GM21825 (cell line): ENCODE measurements at regions not wholly inside any gene's neighbourhood (a gene's known extent, or its start where the extent isn't known, plus 50 kb on each side); places are given as distances from the start of the nearest gene placed in this dataset.

ENCODE experiments used
- ATAC-seq: cut with Tn5 transposase; IDR thresholded peaks from one replicate; pipeline ENCODE4 v1.9.1; 2021; ENCODE audit warnings: mild to moderate bottlenecking, moderate library complexity; ENCODE audit not compliant: unreplicated experiment

- no peak for ATAC-seq
These were observed 453.3 kb upstream of the TENM4 start for GRCh38 chr11:79894111-79894510.

GRCh38 chr11:79890272-79890671 is 449.4 kb upstream of the TENM4 start:
- no peak for ATAC-seq

GRCh38 chr11:79864882-79865281 is 424.1 kb upstream of the TENM4 start:
- ATAC-seq: no peak

- ATAC-seq: no peak
These were observed 419.5 kb upstream of the TENM4 start for GRCh38 chr11:79860336-79860735.

- no peak for ATAC-seq
These were observed 416.8 kb upstream of the TENM4 start for GRCh38 chr11:79857377-79858214.

- no peak for ATAC-seq
These were observed 411.3 kb upstream of the TENM4 start for GRCh38 chr11:79852176-79852575.

- ATAC-seq: no peak
These were observed 404.3 kb upstream of the TENM4 start for GRCh38 chr11:79845002-79845709.

GRCh38 chr11:79834015-79834414 is 393.2 kb upstream of the TENM4 start:
- no peak for ATAC-seq

GRCh38 chr11:79830446-79830845 is 389.6 kb upstream of the TENM4 start:
- ATAC-seq: no peak

GRCh38 chr11:79829891-79830290 is 389.1 kb upstream of the TENM4 start:
- no peak for ATAC-seq

- no peak for ATAC-seq
These were observed 381.9 kb upstream of the TENM4 start for GRCh38 chr11:79822766-79823165.

GRCh38 chr11:79813551-79813950 is 372.7 kb upstream of the TENM4 start:
- ATAC-seq: no peak

GRCh38 chr11:79809487-79809886 is 368.7 kb upstream of the TENM4 start:
- no peak for ATAC-seq

- no peak for ATAC-seq
These were observed 366.7 kb upstream of the TENM4 start for GRCh38 chr11:79807506-79807905.

- ATAC-seq: no peak
These were observed 355.9 kb upstream of the TENM4 start for GRCh38 chr11:79796704-79797103.

- no peak for ATAC-seq
These were observed 353.9 kb upstream of the TENM4 start for GRCh38 chr11:79794484-79795393.

GRCh38 chr11:79794057-79794456 is 353.2 kb upstream of the TENM4 start:
- ATAC-seq: no peak

GRCh38 chr11:79786961-79787360 is 346.1 kb upstream of the TENM4 start:
- no peak for ATAC-seq

- ATAC-seq: no peak
These were observed 343.0 kb upstream of the TENM4 start for GRCh38 chr11:79783833-79784232.

- no peak for ATAC-seq
These were observed 327.5 kb upstream of the TENM4 start for GRCh38 chr11:79768343-79768742.

- no peak for ATAC-seq
These were observed 321.6 kb upstream of the TENM4 start for GRCh38 chr11:79762279-79762921.
